ENCODE measurements at regions not wholly inside any gene's neighbourhood (a gene's known extent, or its start where the extent isn't known, plus 50 kb on each side); places are given as distances from the start of the nearest gene placed in this dataset.

DNA sequence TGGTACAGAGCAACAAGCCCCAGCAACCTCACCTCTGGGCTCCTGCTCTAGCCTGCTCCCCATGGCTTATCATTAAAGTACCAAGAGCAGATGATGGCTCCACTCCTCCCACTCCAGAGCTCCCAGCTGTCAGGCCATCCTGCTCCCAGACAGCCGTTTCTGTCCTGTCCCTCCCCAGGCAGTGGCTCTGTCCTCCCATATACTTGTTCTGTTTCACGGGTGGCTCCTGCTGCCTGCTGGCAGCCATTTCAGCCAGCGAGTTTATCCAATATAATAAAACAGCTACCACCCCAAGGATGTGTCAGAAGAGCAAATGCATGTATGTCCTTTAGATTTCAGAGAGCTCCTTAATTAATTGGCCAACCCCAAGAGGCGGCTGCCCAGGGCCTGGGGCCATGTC lies 79.4 kb upstream of the VSTM2B start:
- H3K9me3 Mint-ChIP-seq (ENCODE audit: unreplicated experiment), result peaks cover 32% of the 10 kb centered on the region
- no peaks in the 10 kb centered on the region for H3K4me1 Mint-ChIP-seq (ENCODE audit: unreplicated experiment)
- H3K27ac Mint-ChIP-seq (ENCODE audit: unreplicated experiment), result no peak overlapping the region
- TF ChIP-seq, protein P1, sequence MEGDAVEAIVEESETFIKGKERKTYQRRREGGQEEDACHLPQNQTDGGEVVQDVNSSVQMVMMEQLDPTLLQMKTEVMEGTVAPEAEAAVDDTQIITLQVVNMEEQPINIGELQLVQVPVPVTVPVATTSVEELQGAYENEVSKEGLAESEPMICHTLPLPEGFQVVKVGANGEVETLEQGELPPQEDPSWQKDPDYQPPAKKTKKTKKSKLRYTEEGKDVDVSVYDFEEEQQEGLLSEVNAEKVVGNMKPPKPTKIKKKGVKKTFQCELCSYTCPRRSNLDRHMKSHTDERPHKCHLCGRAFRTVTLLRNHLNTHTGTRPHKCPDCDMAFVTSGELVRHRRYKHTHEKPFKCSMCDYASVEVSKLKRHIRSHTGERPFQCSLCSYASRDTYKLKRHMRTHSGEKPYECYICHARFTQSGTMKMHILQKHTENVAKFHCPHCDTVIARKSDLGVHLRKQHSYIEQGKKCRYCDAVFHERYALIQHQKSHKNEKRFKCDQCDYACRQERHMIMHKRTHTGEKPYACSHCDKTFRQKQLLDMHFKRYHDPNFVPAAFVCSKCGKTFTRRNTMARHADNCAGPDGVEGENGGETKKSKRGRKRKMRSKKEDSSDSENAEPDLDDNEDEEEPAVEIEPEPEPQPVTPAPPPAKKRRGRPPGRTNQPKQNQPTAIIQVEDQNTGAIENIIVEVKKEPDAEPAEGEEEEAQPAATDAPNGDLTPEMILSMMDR (IDR thresholded peaks at IDR 0.05), result no peak
- no peaks in the 10 kb centered on the region for H3K36me3 Mint-ChIP-seq (ENCODE audit: unreplicated experiment)
- DNase-seq (ENCODE audit: extremely low spot score, unreplicated experiment), result peak; percentile 56
- H3K27me3 Mint-ChIP-seq (ENCODE audit: unreplicated experiment), result no peaks in the 10 kb centered on the region
- H3K4me3 Mint-ChIP-seq (ENCODE audit: unreplicated experiment), result no peak overlapping the region

DNA sequence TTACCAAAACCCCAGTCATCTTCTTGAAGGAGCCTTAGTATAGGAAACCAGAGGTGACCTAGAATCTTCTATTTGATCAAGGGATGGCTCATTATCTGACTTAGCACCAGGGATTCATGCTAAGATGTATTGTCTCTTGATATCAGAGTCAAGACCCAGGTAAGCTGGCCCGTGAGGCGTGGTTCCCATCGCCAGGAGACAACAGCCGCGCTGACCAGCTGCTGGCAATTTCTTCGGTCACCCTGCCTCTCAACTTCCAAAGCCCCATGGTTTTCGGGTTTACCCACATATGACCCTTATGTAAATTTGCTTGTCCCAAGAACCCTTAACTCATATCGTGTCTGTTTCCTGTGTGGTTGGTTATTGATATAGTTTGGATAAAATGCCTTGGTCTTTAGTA lies 77.7 kb upstream of the VSTM2B start:
- Mint-ChIP-seq H3K4me3 (ENCODE audit: unreplicated experiment) (no peak overlapping the region), H3K36me3 (ENCODE audit: unreplicated experiment) (no peaks in the 10 kb centered on the region), H3K27ac (ENCODE audit: unreplicated experiment) (no peak overlapping the region), H3K27me3 (ENCODE audit: unreplicated experiment) (no peaks in the 10 kb centered on the region), H3K4me1 (ENCODE audit: unreplicated experiment) (no peaks in the 10 kb centered on the region), H3K9me3 (ENCODE audit: unreplicated experiment) (peaks cover 40% of the 10 kb centered on the region)
- TF ChIP-seq, protein P1 (IDR thresholded peaks at IDR 0.05), result no peak
- DNase-seq (ENCODE audit: extremely low spot score, unreplicated experiment), result peak; percentile 60

DNA sequence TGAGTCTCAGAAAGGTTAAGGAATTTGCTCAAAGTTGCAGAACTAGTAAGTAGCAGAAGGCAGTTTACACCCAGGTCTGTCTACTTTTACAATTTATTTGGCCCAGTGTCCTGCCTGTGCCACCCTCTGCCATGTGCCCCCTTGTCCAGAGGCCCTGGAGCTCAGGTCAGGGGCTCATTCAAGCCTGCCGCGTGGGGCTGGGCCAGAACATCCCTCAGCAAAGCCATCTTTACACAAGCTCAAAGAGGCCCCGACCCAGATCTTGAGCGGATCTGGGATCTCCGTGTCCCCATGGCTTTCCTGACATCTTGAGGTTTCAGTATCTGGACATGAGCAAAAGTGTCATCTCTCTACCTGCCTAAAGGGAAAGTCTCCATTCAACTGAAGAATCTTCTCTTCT lies 76.4 kb upstream of the VSTM2B start:
- peak; percentile 64 for DNase-seq (ENCODE audit: extremely low spot score, unreplicated experiment)
- H3K36me3 Mint-ChIP-seq (ENCODE audit: unreplicated experiment), result no peaks in the 10 kb centered on the region
- TF ChIP-seq, protein P1 (IDR thresholded peaks at IDR 0.05), result no peak
- H3K4me1 Mint-ChIP-seq (ENCODE audit: unreplicated experiment), result no peaks in the 10 kb centered on the region
- H3K27me3 Mint-ChIP-seq (ENCODE audit: unreplicated experiment), result no peaks in the 10 kb centered on the region
- peaks cover 31% of the 10 kb centered on the region for H3K9me3 Mint-ChIP-seq (ENCODE audit: unreplicated experiment)
- no peak overlapping the region for H3K4me3 Mint-ChIP-seq (ENCODE audit: unreplicated experiment)
- H3K27ac Mint-ChIP-seq (ENCODE audit: unreplicated experiment), result no peak overlapping the region

DNA sequence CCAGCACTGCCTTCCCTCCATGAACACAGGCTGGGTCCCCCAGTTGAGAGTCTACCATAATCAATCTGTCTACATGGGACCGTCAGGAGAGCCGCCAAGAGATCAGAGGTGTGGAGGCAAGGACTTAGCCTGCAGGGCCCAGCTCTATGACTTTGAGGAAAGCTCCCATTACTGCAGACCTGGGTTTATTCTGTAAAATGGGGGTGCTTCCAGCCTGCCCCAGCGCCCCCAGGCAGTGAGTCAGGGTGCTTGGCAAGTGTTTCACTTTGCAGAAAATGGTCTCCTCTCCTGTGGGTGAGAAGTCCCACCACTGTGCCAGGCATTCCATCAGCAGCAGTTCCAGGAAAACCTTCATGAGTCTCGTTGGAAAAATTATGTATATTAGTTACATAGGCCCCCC lies 75.5 kb upstream of the VSTM2B start:
- peak; percentile 69 for DNase-seq (ENCODE audit: extremely low spot score, unreplicated experiment)
- TF ChIP-seq, protein P1 (IDR thresholded peaks at IDR 0.05), result no peak
- Mint-ChIP-seq H3K27ac (ENCODE audit: unreplicated experiment) (no peak overlapping the region), H3K4me3 (ENCODE audit: unreplicated experiment) (no peak overlapping the region), H3K27me3 (ENCODE audit: unreplicated experiment) (no peaks in the 10 kb centered on the region), H3K4me1 (ENCODE audit: unreplicated experiment) (no peaks in the 10 kb centered on the region), H3K9me3 (ENCODE audit: unreplicated experiment) (peaks cover 24% of the 10 kb centered on the region), H3K36me3 (ENCODE audit: unreplicated experiment) (no peaks in the 10 kb centered on the region)

- DNase-seq (ENCODE audit: extremely low spot score, unreplicated experiment), result peak; percentile 40
- TF ChIP-seq, protein P1 (IDR thresholded peaks at IDR 0.05), result no peak
- Mint-ChIP-seq H3K27ac (ENCODE audit: unreplicated experiment) (no peak overlapping the region), H3K9me3 (ENCODE audit: unreplicated experiment) (peaks cover 22% of the 10 kb centered on the region), H3K4me1 (ENCODE audit: unreplicated experiment) (no peaks in the 10 kb centered on the region), H3K4me3 (ENCODE audit: unreplicated experiment) (no peak overlapping the region), H3K27me3 (ENCODE audit: unreplicated experiment) (no peaks in the 10 kb centered on the region), H3K36me3 (ENCODE audit: unreplicated experiment) (no peaks in the 10 kb centered on the region)
Observed at GRCh38 chr19:29450812-29451211, 75.0 kb upstream of the VSTM2B start.

All from osteocyte (in vitro differentiated cells).